NCI-H510A (cell line): ENCODE measurements at regions not wholly inside any gene's neighbourhood (a gene's known extent, or its start where the extent isn't known, plus 50 kb on each side); places are given as distances from the start of the nearest gene placed in this dataset.
"Not testable (repeated sequence)": the region's sequence is repeated elsewhere in the genome, so short reads cannot be mapped to it uniquely, and the experiment has no call there.

Source experiments
- DNase-seq: peaks from one replicate; lab custom pipeline; 2025; lab: John Stamatoyannopoulos, UW

DNA sequence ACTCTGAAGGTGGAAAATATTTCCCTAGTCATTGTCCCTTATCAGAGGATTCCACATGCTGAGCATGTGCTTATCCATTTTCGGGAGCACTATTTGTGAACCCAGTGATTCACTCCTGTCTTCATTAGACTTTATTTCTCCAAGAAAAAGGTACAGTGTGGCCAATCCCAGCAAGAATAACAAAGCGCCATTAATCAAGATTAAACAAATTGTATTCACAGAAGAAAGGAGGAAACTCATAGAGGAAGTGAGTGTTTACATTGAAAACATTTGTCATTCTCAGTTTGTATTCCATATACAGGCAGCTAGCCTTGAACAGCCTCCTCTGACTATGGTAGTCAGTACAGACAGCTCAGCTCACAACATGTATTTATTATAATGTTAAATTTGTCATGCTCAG lies 1669.9 kb upstream of the SPRY2 start:
- DNase-seq, result no peak

DNA sequence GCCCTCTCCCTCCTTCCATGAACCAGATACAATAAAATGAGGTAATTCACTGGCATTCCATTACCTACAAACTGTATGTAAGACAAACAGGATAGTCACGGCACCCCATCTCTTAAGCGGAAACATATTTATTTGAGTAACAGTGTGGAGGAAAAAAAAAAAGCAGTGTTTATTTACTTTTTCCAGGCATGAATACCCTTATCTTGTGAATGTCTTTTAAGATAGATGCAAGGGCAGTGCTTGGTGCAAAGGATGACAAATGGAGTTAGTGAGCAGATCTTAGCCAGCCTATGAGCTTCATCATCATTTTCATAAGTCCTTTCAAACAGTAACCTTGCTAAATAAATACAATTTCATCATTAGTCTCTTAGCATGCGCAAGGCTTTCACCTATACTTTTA lies 1661.8 kb upstream of the SPRY2 start:
- DNase-seq, result no peak

DNA sequence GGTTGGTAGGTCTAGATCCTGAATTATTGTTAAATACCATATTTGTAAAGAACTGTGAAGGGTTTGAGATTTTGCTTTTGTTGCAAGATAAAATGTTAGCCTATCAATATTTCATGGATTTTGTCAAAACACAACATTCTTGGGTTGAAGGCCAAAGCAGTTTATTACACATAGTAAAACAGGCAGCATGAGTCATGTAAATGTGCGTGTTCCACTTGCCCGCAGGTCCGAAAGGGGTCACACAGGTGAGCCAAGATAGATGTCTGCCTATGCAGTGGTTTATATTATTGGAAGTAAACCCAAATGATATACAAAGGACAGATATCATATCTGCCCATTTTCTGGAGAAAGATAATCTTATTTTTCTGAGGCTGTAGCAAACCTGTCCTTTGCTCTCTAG lies 1654.4 kb upstream of the SPRY2 start:
- no peak for DNase-seq

GRCh38 chr13:81990652-81991051 lies 1649.7 kb upstream of the SPRY2 start:
- no peak for DNase-seq

DNA sequence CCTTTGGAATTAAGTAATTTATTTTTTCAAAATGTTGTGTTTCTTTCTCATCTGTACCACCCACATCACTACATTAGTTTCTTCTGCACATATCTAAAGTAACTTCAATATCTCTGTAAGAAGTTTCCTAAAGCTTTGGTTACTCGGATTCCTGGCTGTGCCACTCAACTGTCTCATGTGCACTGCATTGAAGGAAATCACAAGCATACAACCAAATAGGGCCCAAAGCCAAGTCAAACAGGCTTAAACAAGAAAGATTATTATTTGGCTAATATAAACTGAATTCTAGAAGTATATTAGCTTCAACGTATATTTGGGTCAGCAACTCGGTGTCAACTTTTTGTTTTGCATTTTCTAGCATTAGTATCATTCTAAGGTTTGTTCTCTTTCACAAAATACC lies 1647.6 kb upstream of the SPRY2 start:
- no peak for DNase-seq

GRCh38 chr13:81987677-81988357 lies 1646.9 kb upstream of the SPRY2 start:
- no peak for DNase-seq

DNA sequence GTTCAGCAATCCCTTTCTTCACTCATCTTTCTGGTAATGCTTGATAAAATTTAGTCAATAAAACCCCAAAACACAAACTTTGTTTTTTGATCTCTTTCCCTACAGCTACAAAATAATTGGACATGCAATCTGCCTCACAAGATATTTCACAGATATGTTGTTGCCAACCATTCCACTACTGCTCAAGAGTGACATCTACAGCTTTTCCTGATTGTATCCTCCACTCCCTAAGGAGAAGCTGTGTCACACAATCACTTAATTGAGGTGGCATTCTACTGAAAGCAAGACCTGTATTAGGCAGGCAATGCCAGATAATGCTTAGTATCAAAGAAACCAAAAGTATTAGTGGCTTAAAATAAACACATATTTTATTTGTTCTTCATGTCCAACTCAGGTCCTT lies 1646.2 kb upstream of the SPRY2 start:
- no peak for DNase-seq

DNA sequence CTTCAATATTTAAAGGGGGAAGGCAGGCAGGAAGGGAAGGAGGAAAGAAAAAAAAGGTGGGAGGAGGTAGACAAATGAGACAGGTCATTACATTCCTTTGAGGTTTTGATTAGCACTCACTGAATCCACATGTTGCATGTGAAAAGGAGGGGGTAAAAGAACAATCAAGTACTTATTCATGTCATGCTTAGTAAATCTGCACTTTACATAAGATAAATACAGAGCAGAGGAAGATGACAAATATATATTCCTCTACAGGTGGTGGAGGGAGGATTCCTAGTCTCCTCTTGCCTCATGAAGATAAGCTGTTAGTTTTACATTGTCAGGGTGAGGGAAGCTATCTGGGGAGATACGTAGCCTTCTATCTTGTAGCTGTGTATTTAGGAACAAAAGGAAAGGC lies 1645.4 kb upstream of the SPRY2 start:
- no peak for DNase-seq

- no peak for DNase-seq
Measured at GRCh38 chr13:81957121-81957520, 1616.2 kb upstream of the SPRY2 start.

GRCh38 chr13:81929988-81930387 lies 1589.1 kb upstream of the SPRY2 start:
- DNase-seq, result no peak

GRCh38 chr13:81927347-81927746 lies 1586.4 kb upstream of the SPRY2 start:
- no peak for DNase-seq

DNA sequence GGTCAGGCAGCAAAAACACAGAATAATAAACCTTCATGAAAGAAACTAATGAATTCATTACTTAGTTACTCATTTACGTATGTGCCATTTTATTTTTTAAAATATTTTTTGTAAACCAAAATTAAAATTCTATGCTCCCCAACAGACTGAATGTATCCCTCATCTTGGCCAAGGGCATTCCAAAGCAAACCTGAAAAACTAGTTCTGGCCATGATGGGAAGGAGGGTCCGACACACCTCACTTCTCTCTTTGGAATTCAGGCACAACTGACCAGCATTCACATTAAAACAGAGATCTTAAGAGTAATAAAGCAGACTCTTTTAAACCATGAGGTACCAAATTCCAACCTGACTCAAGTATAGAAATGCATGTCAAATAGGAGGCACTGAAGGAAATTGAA lies 1576.9 kb upstream of the SPRY2 start:
- no peak for DNase-seq

GRCh38 chr13:81916461-81916860 lies 1575.5 kb upstream of the SPRY2 start:
- no peak for DNase-seq

GRCh38 chr13:81907787-81908372 lies 1567.0 kb upstream of the SPRY2 start:
- DNase-seq, result no peak

- DNase-seq, result no peak
Measured at GRCh38 chr13:81888855-81889254, 1547.9 kb upstream of the SPRY2 start.

DNA sequence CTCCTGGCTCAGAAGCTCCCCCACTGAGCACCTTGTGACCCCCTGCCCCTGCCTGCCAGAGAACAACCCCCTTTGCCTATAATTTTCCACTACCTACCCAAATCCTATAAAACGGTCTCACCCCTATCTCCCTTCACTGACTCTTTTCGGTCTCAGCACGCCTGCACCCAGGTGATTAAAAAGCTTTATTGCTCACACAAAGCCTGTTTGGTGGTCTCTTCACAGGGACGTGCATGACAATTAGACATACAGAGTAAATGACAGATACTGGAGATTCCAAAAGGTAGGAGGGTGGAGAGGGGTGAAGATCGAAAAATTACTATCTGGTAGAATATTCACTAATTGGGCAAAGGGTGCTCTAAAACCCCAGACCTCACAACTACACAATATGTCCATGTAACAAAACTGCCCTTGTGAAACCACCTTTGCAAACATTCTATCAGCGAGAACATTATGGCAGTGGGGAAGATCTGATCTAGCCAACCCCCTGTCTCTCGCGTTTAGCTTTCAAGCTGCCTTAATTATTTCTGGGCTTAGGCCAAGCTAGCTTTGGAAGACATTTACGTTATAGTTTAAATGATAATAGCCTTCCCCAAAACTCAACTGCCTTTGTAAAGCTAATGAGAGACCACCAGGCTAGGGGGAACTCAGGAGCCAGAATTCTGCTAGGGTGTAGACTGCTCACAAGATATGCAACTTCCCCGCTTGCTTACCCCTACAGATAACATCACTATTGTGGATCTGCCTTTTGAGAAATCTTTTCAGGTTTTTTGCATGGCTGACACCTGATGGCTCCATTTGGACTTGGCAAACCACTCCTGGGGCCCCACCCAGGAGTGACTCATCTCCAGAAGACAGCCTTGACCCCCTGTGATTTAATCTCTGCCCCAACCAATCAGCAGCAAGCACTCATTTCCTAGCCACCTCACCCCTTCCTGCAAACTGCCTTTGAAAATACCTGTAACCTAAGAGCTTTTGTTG lies 1534.0 kb upstream of the SPRY2 start:
- no peak for DNase-seq

- DNase-seq, result no peak
Measured at GRCh38 chr13:81874253-81874652, 1533.3 kb upstream of the SPRY2 start.

DNA sequence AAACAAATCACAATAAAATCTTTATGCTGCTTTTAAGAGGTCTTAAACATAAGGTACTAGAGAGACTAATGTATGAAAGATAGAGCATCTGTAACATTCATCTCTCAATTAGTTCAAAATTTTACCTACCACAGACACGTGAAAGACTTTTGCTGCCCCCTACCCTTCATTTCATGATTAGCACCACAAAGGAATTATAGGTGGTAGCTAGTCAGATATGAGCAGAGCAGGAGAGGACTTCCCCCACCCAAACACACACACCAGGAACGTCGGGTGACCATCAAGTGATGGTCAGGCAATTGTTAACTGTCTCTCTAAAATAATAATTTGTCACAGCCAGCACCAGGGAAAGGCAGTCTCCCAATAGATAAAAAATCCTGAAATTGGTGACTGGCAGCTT lies 1531.7 kb upstream of the SPRY2 start:
- no peak for DNase-seq

DNA sequence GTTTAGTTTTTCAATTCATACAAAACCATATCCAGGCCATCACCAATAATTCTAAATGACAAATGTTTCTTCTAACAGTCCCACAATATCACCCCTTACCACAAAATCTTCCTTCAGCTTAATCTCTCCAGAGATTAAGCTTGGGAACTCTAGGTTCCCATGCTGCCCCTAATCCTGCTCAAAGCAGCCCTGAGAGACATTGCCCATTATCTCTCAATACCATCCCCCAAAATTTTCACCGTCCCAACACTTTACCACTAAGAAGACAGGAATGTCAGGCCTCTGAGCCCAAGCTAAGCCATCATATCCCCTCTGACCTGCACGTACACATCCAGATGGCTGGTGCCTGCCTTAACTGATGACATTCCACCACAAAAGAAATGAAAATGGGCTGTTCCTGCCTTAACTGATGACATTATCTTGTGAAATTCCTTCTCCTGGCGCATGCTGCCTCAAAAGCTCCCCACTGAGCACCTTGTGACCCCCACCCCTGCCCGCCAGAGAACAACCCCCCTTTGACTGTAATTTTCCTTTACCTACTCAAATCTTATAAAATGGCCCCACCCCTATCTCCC lies 1530.9 kb upstream of the SPRY2 start:
- DNase-seq, result not testable (repeated sequence)

DNA sequence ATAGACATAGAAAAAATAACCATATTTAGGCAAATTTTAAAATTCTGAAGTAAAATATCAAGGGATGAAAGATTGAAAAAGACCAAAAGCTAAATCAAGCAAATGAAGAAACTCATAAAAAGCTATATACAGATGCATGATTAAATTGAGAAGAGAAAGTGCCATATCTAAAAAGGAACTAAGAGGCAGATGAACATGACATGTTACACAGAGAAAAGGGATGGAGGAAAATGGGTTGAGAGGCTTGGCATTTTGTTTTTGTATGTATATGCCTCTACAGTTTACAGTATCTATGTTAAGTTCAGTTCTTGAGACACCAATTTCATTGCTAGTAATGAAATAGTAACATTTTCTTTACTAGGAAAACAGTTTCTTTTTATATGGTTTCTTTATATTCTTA lies 1507.4 kb upstream of the SPRY2 start:
- DNase-seq, result no peak

DNA sequence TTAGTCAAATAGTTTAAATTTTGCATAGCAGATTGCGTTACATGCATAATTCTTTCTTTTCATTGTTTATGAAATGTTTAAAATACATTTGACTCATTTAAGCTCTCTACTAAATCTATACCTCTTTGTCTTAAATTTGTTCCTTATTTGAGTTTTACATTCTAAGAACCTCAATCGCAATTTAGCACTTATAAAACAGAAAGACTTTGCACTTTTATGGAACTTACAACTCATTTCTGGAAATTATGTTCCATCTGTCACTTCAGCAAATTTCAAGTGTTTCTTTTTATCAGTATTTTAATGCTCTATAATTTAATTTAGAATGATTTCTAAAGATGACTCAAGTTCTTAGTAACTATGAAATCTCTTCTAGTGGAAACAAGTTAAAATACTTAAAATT lies 1505.8 kb upstream of the SPRY2 start:
- no peak for DNase-seq

DNA sequence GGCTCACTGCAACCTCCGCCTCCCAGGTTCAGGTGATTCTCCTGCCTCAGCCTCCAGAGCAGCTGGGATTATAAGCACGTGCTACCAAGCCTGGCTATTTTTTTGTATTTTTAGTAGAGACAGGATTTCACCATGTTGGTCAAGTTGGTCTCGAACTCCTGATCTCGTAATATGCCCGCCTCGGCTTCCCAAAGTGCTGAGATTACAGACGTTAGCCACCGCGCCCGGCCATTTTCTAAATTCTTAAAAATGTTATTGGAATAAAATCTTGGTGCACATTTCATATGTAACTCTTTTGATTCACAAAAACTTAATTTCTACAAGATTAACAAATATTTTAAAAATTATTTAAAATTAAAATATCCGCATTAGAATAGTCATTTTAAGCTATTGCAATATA lies 1480.3 kb upstream of the SPRY2 start:
- DNase-seq, result no peak

DNA sequence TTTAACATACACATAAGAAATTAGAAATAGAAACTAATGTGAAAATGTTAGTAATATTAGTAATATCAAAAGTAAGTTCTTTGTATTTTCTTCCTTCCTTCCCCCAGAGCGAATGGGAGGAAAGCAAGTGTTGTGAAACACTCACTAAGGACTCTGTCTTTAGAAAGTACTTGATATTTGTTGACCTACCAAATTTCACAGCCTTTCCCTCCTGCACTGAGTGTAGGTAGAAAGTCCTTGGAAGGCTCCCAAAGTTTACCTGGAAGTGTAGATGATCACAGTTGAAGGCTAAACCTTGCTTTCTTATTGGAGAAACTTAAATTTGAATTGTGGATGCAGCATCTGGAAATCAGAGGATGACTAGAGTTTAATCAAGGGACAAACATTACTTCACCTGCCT lies 1459.5 kb upstream of the SPRY2 start:
- no peak for DNase-seq
